Right ventricle myocardium superior (tissue), 1 donor: ENCODE measurements at regions not wholly inside any gene's neighbourhood (a gene's known extent, or its start where the extent isn't known, plus 50 kb on each side); places are given as distances from the start of the nearest gene placed in this dataset.

ENCODE experiments used
- ATAC-seq: fragments of 200-7000 bp; cut with Tn5 transposase; one replicate; pipeline ENCODE4 v1.9.1; 2020; ENCODE audit warnings: mild to moderate bottlenecking; ENCODE audit not compliant: poor library complexity
- DNase-seq: peaks from one replicate; pipeline ENCODE4 v3.0.0-alpha.2; 2020
- intact Hi-C: fragments of 100-400 bp; cut with DNase I; formaldehyde crosslinking; loops from one replicate; pipeline ENCODE4 v1.11.2; 2022
- donor health status: DM: no; HTN: yes; CAD: no; lungs with severe emphysema.

DNA sequence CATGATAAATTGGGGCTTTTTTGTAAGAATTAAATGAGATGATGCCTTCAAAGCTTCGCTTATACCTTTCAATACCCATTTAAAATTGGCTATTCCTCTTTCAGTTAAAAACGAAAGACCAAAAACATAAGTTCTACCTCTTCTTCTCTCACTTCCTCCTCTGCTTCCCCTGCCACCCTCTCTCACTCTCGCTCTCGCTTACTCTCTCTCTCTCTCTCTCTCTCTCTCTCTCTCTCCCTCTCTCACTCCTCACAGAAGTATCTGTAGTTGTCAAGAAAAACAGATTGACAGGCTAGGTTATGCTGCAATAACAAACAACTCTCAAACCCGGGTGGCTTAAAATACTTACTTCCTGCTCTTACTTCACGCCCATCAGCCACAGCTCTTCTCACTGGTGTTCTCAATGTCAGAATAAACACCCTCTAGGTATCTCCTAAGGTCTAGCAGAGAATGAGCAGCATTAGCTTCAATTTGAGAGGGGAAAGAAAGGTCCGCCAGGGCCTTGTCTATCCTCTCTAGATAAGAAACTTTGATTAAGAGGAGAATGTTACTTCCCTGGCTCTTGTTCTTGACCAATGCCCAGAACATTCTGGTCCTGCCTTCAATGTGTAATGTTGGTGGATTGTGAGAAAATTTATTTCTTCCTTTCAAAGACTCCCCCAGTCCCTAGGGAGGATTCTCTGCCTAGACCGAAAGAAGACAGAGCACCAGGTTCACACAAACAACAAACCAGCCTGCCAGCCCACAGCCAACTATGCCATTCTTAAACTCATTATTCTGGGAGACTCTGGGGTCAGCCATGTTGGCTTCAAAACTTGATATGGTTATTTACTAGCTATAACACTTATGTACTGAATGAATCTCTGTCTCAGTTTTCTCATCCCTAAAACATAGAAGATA, 1028.7 kb downstream of the XPNPEP1 start:
- no peak for DNase-seq
- intact Hi-C loops = no loop called here
- no peak for ATAC-seq

DNA sequence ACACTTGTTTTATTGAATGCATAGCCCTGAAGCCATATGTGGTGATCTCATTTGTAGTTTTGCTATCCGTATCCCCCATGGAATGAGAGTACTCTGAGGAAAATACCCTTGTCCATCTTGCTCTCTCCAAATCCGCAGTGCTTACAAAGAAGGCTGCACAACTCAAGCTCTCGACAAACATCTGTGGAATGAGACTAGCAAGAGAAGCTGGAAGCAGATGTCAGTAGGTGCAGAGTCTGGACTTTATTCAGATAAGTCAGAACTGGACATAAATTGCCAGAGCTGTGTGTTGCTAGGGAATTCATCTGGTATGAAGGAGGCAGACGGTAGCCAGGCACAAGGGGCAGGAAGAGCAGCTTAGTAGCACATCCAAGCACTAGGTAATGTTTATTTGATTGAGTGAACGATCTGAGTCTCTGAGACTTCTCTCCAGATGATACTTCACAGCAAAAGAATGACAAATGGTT, 1046.2 kb downstream of the XPNPEP1 start:
- ATAC-seq (no peak), DNase-seq (no peak)
- intact Hi-C loops = no loop called here

DNA sequence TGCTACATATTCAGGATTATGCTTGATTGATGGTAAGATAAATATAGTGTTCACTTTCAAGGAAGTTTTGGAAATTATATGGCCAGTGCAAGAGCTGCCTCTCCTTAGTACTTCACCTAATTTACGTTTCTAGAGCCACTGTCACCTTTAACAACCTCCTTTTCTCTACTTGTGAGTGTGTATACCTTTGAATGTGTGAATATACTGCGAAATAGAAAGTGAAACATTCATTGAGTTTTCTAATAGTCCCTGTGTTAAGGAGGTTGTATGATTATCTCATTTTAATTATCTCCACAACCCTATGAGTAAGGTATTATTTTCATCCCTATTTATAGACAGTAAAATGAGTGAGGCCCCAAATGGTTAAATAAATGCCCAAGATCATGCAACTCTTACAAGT, 1050.5 kb downstream of the XPNPEP1 start:
- no peak for ATAC-seq
- intact Hi-C loops = no loop called here

DNA sequence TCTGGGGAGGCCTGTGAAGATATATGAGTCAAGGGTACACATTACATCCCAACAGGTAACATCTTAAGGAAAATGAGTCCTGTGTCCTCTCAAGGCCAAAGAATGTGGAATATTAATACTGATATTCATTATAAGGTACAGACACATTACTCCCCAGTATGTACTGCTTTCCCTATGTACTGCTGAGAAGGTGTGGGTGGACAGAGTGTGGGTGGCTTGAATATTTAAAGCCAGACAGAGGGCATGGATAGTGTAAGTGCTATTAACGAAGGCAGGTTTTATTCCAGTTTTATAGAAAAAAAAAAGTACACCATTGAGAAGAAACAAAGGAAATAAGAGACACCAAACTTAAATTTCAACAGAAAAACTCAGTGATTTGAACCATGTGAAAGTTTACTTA, 1054.4 kb downstream of the XPNPEP1 start:
- intact Hi-C loops = no loop called here
- DNase-seq = no peak
- ATAC-seq = no peak

More for the DNA sequence above, 1050.5 kb downstream of the XPNPEP1 start:
- no peak for DNase-seq

DNA sequence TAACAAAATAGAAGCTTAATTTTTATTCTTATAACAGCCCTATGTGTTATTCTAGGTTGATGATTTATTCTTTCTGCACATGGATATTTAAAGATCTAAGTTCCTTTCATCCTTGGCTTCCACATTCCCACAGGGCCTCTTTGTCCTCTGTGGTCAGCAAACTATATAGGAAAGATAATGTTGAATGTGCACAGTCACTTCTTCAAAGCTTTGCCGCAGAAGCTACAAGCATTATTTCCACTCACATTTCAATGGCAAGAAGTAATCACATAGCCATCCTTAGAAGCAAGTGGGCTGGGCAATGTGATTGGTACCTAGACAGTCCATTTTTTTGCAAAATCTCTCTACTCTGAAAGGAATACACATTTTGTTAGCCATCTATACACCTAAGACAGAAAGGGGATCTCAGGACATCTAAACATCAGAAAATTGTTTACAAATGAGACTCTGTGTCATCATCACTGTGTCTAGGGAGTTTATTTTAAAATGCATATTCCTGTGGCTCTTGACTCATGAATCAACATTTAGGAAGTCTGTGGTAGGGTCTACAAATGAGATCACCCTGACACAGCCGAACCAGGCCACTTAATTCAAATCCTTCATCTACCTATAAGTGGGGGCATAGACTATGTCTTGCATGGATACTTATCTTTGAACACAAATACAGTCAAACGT, 1060.5 kb downstream of the XPNPEP1 start:
- DNase-seq (no peak), ATAC-seq (no peak)
- intact Hi-C loops = no loop called here

DNA sequence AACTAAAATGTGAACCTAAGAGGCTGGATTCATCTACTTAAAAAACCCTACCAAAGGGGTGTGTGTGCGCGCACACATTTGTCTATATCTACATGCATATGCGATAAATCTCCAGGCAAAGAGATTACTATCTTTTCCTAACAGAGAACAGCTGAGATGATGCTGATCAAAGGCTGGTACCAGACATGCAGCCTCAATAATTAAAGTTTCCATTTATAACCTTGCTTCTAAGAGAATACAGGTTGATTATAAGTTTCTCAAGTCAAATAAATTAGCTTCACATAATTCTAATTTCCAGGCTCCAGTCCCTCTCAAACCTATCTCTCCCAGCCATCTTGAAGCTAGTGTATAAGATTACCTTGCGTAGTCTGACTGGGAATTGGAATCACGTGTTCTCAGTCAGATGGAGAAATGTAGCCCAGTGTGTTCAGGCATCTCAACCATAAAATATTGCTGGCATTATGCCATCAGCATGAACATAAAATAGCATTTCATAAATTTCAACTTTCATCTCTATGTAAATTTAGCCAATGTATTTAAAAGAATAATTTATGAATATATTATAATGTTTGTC, 1062.0 kb downstream of the XPNPEP1 start:
- intact Hi-C loops = no loop called here
- DNase-seq (no peak), ATAC-seq (no peak)

DNA sequence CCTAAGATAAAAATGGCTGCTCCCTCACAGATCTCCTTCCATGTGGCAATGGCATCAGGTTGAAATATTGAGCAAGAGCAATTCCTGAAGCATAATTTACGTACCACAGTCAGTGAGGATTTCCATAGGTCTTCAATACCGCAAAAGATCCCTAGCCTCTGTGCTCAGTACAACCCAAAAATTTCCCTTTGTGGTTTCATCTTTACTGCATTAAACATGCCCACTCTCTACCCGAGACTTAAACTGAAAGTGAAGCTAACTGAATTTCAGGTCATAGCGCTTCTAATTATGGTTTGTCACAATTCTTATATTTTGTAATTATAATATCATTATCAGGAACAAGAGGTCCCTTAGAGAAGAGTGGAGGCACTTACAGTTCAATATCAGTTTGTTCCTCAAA, 1071.1 kb downstream of the XPNPEP1 start:
- DNase-seq (no peak), ATAC-seq (no peak)
- intact Hi-C loops = no loop called here

DNA sequence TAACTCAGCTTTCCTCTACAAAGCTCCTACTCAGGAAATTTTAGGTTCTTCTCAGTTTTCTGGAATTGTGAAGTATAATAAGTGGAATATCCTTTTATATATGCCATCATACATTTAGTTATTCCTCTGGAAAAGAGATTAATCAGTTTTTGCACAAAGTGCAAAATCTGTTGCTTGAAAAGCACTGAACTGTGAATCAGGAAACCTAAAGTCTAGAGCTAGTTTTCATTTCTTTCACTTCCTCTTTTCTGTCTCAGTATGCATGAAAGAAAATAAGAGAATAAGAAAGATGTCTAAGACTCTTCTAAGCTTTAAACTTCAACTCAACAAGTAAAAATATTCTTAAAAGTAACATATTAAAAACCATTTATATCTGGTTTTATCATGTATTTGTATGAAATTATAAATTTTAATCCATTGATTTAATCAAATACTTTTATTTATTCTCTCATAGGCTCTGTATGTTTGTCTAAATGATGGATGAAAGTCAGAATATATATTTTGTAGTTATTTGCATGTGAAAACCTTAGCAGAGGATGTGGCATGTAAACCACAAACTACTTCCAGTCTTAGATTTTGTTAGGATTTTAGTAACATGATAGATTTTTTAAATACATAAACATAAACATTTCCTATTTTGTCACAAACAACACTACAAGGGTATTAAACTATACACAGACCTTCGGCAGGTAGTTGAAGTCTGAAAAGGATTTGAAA, 1073.0 kb downstream of the XPNPEP1 start:
- intact Hi-C loops = no loop called here
- DNase-seq = no peak
- no peak for ATAC-seq

DNA sequence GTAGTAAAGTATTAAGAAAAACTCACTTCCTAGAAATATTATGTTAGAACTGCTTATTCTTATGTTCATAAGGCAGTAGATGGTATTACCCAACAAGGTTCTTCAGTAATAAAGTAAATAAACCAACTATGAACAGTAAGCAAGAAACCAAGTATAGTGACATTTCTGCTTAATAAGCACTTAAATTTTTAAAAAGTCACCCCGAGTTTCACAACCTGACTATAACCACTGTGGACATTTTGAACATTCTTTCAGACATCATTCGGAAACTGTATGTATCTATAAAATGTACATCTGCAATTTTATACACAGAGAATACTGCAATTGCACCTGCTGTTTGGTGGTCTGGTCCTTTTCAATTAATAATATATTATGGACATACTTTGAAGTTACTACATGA, 1073.6 kb downstream of the XPNPEP1 start:
- ATAC-seq = no peak
- no peak for DNase-seq
- intact Hi-C loops = no loop called here

DNA sequence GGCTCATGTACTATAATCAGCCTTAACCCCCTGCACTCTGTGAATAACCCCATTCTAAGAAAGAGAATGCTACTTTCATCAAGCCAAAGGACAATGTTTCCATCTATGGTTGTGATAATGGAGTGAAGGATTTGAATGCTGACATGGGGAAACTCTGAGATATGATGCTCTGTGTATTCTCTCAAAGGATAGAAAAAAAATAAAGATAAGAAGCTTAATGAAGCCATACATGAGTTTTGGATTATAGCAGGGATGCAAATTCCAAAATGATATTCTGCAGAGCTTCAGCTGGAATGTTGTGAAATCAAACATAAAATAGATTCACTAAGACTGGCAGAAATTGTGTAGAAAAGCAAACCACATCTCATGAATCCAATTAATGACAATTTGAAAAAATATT, 1074.1 kb downstream of the XPNPEP1 start:
- DNase-seq (no peak), ATAC-seq (no peak)
- intact Hi-C loops = no loop called here

DNA sequence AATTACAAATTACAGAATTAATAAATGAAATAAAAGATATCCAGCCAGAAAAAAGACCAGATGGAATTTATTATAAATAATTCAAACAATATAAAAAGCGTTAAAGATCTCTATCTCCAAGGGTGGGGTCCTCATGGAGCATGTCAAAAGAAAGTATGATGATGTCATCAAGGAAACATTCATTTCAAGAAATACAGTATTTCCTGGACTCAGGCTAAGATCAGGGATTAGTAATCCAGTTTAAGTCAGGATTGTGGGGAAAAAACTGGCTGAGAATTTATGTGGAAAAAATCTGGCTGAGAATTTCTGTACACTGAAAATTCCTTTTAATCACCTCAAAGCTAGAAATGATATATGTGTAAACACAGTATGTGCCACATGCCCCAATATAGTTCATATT, 1075.3 kb downstream of the XPNPEP1 start:
- intact Hi-C loops = no loop called here
- ATAC-seq (no peak), DNase-seq (no peak)

DNA sequence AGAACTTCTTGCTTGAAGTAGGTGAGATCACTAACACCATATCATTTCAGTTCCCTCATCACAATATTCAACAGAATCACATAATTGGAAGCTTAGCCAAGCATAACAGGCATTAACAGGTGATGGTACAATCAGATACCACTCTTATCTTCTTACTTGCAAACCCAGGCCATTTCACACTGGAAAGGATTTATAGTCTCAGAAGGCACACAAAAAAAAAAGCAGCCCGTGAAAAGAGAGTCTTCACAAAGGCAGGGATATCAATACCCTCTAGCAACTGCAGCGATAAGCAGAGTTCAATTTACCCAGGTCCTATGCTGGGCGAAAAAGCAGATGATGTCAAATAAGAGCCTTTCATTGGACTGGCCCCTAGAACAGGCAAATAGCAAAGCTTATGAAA, 1082.4 kb downstream of the XPNPEP1 start:
- DNase-seq (no peak), ATAC-seq (no peak)
- intact Hi-C loops = no loop called here

DNA sequence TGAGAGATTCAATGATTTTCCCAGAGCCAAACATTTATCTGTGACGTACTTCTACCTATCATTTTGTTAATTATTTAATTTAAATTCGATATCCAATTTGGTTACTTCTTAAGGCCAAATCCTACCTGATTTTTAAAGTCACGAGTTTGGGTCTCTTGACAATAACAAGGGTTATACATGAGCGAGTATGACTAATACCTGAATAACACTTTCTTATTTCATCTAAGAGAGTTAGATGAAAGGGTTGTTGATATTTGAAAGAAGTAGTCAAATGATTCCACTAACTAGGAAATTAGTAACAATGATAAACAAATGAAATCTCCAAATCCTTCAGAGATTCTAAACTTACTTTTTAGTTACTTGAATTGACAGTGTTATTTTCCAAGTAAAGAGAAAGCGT, 1086.9 kb downstream of the XPNPEP1 start:
- DNase-seq (no peak), ATAC-seq (no peak)
- intact Hi-C loops = no loop called here

DNA sequence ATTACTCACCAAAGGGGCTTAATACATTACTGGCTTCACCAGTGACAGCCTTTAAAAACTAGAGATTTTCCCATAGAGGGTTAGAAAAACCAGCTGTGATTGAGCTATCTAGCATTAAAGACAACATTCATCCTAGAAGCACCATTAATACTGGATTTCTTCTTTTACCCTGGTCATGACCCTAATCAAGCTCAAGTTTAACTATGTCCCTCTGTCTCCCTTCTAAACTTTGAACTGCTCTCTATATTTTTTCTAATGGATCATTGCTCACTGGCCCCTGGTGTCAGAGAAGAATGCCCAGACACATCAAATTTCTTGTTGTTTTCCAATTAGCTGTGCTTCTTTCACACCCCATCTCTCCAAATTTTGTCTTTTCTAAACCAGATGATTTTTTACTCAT, 1101.3 kb downstream of the XPNPEP1 start:
- intact Hi-C loops = no loop called here
- no peak for DNase-seq
- ATAC-seq = no peak

DNA sequence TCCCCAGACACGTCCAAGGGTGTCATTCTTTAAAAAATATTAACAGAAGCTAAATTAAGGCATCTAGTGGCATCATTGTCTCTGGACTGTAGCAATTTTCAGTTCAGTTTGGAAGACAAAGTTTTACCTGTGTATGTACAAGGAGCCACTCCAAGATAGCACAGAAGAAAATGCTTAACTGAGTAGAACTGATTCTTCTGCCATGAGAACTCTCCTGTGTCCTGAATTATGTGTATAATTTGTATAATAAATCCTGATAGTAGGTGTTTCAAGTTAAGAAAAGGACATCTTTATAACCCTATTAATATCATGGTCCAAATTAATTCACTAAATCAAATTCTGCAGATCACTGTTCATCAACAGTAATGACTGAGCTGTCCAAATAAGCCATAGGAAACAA, 1104.0 kb downstream of the XPNPEP1 start:
- ATAC-seq = no peak
- intact Hi-C loops = no loop called here
- DNase-seq = no peak

DNA sequence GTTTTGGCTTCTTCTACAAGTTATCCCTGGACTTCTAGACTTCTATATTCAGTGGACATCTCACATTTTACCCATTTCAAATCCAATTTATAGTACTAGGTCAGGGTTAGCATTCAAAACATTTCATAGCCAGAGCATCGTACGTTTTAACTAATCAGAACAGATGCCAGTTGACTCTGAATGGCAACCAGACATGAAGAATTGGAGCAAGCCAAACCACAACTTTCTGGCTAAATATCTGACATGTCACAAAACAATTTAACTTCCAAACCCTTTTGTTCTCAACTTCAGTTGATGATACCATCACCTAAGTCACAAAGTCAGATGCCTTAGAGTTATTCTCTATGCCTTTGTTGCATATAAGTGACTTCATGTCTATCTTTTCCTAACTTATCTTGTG, 1105.7 kb downstream of the XPNPEP1 start:
- ATAC-seq = no peak
- DNase-seq = no peak
- intact Hi-C loops = no loop called here

DNA sequence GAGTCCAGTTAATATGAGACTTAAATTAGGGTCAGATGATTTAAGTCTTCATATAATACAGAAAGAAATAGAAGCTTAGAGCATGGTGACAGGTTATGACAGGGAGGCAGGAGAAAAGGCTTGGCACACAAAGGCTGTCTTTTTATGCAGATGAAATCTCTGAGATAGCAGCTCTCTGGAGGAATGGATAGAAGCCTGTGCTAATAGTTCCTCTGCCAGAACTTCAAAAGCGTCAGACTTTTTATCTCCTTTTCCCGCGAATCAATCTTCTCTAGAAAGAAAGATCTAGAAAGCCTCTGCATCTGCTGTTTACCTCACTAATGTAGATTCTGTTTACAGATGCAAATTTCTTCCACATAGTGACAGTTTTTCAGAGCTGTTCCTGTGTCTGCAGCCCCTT, 1106.2 kb downstream of the XPNPEP1 start:
- no peak for ATAC-seq

DNA sequence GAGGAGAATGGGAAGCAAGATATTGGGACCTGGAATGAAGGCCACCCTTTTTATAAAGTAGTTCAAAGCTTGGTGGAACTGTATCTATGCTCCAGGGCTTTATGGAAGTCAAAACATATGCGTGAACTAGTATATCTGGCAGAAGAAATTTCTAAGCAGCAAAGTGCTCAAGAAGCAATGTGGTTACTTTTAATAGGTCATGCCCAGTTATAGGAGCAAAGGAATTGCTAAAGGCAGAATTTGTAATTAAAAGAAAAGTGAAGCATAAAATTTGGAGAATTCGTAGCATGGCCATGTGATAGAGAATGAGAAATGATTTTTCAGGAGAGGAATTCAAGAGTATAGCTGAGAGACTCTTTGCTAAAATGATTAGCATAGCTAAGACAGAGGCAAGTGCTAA, 1110.4 kb downstream of the XPNPEP1 start:
- DNase-seq (no peak), ATAC-seq (no peak)
- intact Hi-C loops = no loop called here

More for the DNA sequence above, 1106.2 kb downstream of the XPNPEP1 start:
- intact Hi-C loops = no loop called here
- DNase-seq = no peak

DNA sequence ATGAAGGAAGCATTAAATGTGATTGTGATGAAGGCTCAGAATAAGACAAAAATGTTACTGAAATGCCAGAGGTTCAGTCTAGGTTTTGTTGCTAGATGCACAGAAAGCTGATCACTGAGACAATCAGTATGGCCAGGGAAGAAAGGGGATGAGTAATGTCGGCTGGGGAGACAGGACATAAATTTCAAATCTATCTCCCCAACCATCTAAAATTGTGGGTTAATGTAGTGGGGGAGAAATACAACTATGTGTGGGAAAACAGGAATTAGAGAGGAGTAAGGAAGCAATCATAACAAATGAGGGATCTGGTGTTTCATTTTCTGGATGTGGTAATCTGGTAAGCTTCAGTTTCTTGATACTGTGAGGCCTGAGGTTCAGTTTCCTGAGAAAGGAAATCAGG, 1111.0 kb downstream of the XPNPEP1 start:
- DNase-seq (no peak), ATAC-seq (no peak)
- intact Hi-C loops = no loop called here
